Left ventricle myocardium inferior (tissue), 1 donor: ENCODE measurements at regions not wholly inside any gene's neighbourhood (a gene's known extent, or its start where the extent isn't known, plus 50 kb on each side); places are given as distances from the start of the nearest gene placed in this dataset.

ENCODE experiments used
- DNase-seq: peaks from one replicate; pipeline ENCODE4 v3.0.0-alpha.2; 2020
- H3K27ac ChIP-seq: fragments of 200-600 bp; replicated peaks from 2 replicates; pipeline ENCODE4 v1.8.0; 2021
- H3K27me3 ChIP-seq: fragments of 200-600 bp; 2 replicates; pipeline ENCODE4 v1.8.0; 2021; ENCODE audit warnings: low read depth
- H3K36me3 ChIP-seq: fragments of 200-600 bp; 2 replicates; pipeline ENCODE4 v1.8.0; 2021
- H3K4me1 ChIP-seq: fragments of 200-600 bp; 2 replicates; pipeline ENCODE4 v1.8.0; 2021
- H3K4me3 ChIP-seq: fragments of 200-600 bp; 2 replicates; pipeline ENCODE4 v1.8.0; 2021; ENCODE audit warnings: mild to moderate bottlenecking, moderate library complexity
- H3K9me3 ChIP-seq: fragments of 200-600 bp; replicated peaks from 2 replicates; pipeline ENCODE4 v1.8.0; 2021
- CTCF ChIP-seq: fragments of 200-600 bp; IDR thresholded peaks from 2 replicates; pipeline ENCODE4 v1.8.0; 2021; ENCODE audit warnings: antibody characterized with exemption, mild to moderate bottlenecking, borderline replicate concordance
- intact Hi-C: fragments of 100-400 bp; cut with micrococcal nuclease; formaldehyde crosslinking; loops from one replicate; pipeline ENCODE4 v1.11.0; 2022
- donor health status: DM: no; HTN: yes; CAD: no; lungs with severe emphysema.

- Histone ChIP-seq H3K4me1 (no peaks in the 10 kb centered on the region), H3K27ac (no peak overlapping the region), H3K27me3 (no peaks in the 10 kb centered on the region), H3K4me3 (no peak overlapping the region), H3K9me3 (no peaks in the 10 kb centered on the region), H3K36me3 (no peaks in the 10 kb centered on the region)
- TF ChIP-seq CTCF, result no peak
- no peak for DNase-seq
- intact Hi-C loops, result no loop called here
Measured at GRCh38 chr3:148535001-148535400, 162.7 kb upstream of the AGTR1 start.

GRCh38 chr3:148540266-148540665 lies 157.4 kb upstream of the AGTR1 start:
- TF ChIP-seq CTCF, result no peak
- DNase-seq, result no peak
- Histone ChIP-seq H3K4me3 (no peak overlapping the region), H3K4me1 (no peaks in the 10 kb centered on the region), H3K27ac (no peak overlapping the region), H3K27me3 (no peaks in the 10 kb centered on the region), H3K36me3 (no peaks in the 10 kb centered on the region), H3K9me3 (no peaks in the 10 kb centered on the region)
- intact Hi-C loops, result no loop called here

- no peak overlapping the region for H3K4me3 ChIP-seq
- intact Hi-C loops, result no loop called here
- no peak for TF ChIP-seq CTCF
- H3K27ac ChIP-seq, result no peak overlapping the region
- H3K4me1 ChIP-seq, result no peaks in the 10 kb centered on the region
- H3K27me3 ChIP-seq, result no peaks in the 10 kb centered on the region
- no peak for DNase-seq
- H3K9me3 ChIP-seq, result no peaks in the 10 kb centered on the region
- no peaks in the 10 kb centered on the region for H3K36me3 ChIP-seq
Measured at GRCh38 chr3:148540851-148541250, 156.9 kb upstream of the AGTR1 start.

GRCh38 chr3:148546959-148547358 lies 150.7 kb upstream of the AGTR1 start:
- TF ChIP-seq CTCF, result no peak
- Histone ChIP-seq H3K9me3 (peaks cover 6% of the 10 kb centered on the region), H3K27me3 (no peaks in the 10 kb centered on the region), H3K4me1 (no peaks in the 10 kb centered on the region), H3K27ac (no peak overlapping the region), H3K36me3 (no peaks in the 10 kb centered on the region), H3K4me3 (no peak overlapping the region)
- intact Hi-C loops, result no loop called here
- DNase-seq, result no peak

- intact Hi-C loops, result no loop called here
- DNase-seq, result no peak
- no peak overlapping the region for H3K4me3 ChIP-seq
Measured at GRCh38 chr3:148551767-148552260, 145.9 kb upstream of the AGTR1 start.

More at GRCh38 chr3:148551767-148552260, 145.9 kb upstream of the AGTR1 start:
- H3K36me3 ChIP-seq, result no peaks in the 10 kb centered on the region
- peaks cover 15% of the 10 kb centered on the region for H3K9me3 ChIP-seq
- no peak overlapping the region for H3K27ac ChIP-seq
- no peaks in the 10 kb centered on the region for H3K27me3 ChIP-seq
- no peaks in the 10 kb centered on the region for H3K4me1 ChIP-seq
- TF ChIP-seq CTCF, result no peak
